DMS153 (cell line): ENCODE measurements at regions not wholly inside any gene's neighbourhood (a gene's known extent, or its start where the extent isn't known, plus 50 kb on each side); places are given as distances from the start of the nearest gene placed in this dataset.

ENCODE experiments used
- DNase-seq: peaks from one replicate; lab custom pipeline; 2025; lab: John Stamatoyannopoulos, UW

GRCh38 chr6:113636357-113636824, 220.8 kb upstream of the MARCKS start:
- no peak for DNase-seq

GRCh38 chr6:113640051-113640450, 217.1 kb upstream of the MARCKS start:
- no peak for DNase-seq

- no peak for DNase-seq
Observed at GRCh38 chr6:113642001-113642713, 215.0 kb upstream of the MARCKS start.

- DNase-seq: peak; percentile 96
Observed at GRCh38 chr6:113642714-113643406, 214.3 kb upstream of the MARCKS start.

- no peak for DNase-seq
Observed at GRCh38 chr6:113643407-113643770, 213.8 kb upstream of the MARCKS start.

GRCh38 chr6:113644861-113645575, 212.1 kb upstream of the MARCKS start:
- no peak for DNase-seq

- DNase-seq: no peak
Observed at GRCh38 chr6:113645576-113645970, 211.6 kb upstream of the MARCKS start.

GRCh38 chr6:113645986-113646385, 211.2 kb upstream of the MARCKS start:
- no peak for DNase-seq

GRCh38 chr6:113646701-113647100, 210.4 kb upstream of the MARCKS start:
- no peak for DNase-seq

GRCh38 chr6:113647143-113647889, 209.8 kb upstream of the MARCKS start:
- no peak for DNase-seq

- no peak for DNase-seq
Observed at GRCh38 chr6:113648698-113649097, 208.4 kb upstream of the MARCKS start.

- no peak for DNase-seq
Observed at GRCh38 chr6:113649276-113649675, 207.9 kb upstream of the MARCKS start.

GRCh38 chr6:113649880-113650609, 207.1 kb upstream of the MARCKS start:
- DNase-seq: no peak

- no peak for DNase-seq
Observed at GRCh38 chr6:113650610-113650979, 206.6 kb upstream of the MARCKS start.

- DNase-seq: no peak
Observed at GRCh38 chr6:113651120-113651519, 206.0 kb upstream of the MARCKS start.

- no peak for DNase-seq
Observed at GRCh38 chr6:113651920-113652319, 205.2 kb upstream of the MARCKS start.

GRCh38 chr6:113653275-113653674, 203.9 kb upstream of the MARCKS start:
- DNase-seq: no peak

- DNase-seq: no peak
Observed at GRCh38 chr6:113654396-113654795, 202.7 kb upstream of the MARCKS start.

GRCh38 chr6:113655761-113656160, 201.4 kb upstream of the MARCKS start:
- no peak for DNase-seq

GRCh38 chr6:113659762-113660404, 197.3 kb upstream of the MARCKS start:
- DNase-seq: no peak

GRCh38 chr6:113660819-113661218, 196.3 kb upstream of the MARCKS start:
- no peak for DNase-seq
